NT2/D1 (cell line): ENCODE measurements at regions not wholly inside any gene's neighbourhood (a gene's known extent, or its start where the extent isn't known, plus 50 kb on each side); places are given as distances from the start of the nearest gene placed in this dataset.

ENCODE experiments used
- SUZ12 ChIP-seq: IDR thresholded peaks from 2 replicates; pipeline ENCODE4 v1.6.1; 2011; ENCODE audit not compliant: insufficient read length, insufficient read depth; ENCODE audit errors: extremely low read depth
- ZNF274 ChIP-seq: IDR thresholded peaks from 2 replicates; pipeline ENCODE4 v1.6.1; 2011; ENCODE audit warnings: mild to moderate bottlenecking, low read depth, low read length

- no peak for TF ChIP-seq SUZ12
- TF ChIP-seq ZNF274, result no peak
Measured at GRCh38 chr3:18790384-18790783, 357.9 kb upstream of the KCNH8 start.
